Fibroblast of mammary gland (primary cell): ENCODE measurements at regions not wholly inside any gene's neighbourhood (a gene's known extent, or its start where the extent isn't known, plus 50 kb on each side); places are given as distances from the start of the nearest gene placed in this dataset.

Source experiments
- DNase-seq: peaks from one replicate; pipeline ENCODE4 v3.0.0-alpha.2; 2010; ENCODE audit warnings: low read depth
- H3K4me3 ChIP-seq: 2 replicates; pipeline ENCODE4 v1.5.1; 2011; ENCODE audit warnings: low read depth, mild to moderate bottlenecking, low read length, moderate library complexity; ENCODE audit not compliant: control insufficient read depth
- TF ChIP-seq, protein P1 (sequence below): conservative IDR thresholded peaks from 2 replicates; pipeline ENCODE4 v1.5.1; 2011; ENCODE audit warnings: low read depth, low read length, inconsistent platforms; ENCODE audit not compliant: control insufficient read depth, insufficient read depth

DNA sequence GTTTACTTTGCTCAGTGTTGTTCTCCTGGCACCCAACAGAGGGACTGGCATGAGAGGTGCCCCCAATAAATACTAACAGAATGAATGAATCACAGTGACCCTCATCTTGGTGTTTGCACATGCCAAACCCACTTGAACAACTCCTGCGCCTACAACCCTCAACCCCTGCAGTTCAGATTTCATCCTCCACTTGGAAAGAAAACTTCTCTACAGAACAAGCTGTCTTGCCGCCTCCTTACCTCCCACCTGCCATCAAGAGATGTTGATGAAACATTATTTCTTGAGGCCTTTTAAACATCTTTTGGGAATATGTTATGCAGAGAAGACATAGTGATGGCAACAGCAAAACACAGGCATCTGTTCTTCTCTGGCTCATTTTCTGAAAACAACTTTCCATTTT, 216.0 kb upstream of the SH3BP4 start:
- TF ChIP-seq, protein P1, sequence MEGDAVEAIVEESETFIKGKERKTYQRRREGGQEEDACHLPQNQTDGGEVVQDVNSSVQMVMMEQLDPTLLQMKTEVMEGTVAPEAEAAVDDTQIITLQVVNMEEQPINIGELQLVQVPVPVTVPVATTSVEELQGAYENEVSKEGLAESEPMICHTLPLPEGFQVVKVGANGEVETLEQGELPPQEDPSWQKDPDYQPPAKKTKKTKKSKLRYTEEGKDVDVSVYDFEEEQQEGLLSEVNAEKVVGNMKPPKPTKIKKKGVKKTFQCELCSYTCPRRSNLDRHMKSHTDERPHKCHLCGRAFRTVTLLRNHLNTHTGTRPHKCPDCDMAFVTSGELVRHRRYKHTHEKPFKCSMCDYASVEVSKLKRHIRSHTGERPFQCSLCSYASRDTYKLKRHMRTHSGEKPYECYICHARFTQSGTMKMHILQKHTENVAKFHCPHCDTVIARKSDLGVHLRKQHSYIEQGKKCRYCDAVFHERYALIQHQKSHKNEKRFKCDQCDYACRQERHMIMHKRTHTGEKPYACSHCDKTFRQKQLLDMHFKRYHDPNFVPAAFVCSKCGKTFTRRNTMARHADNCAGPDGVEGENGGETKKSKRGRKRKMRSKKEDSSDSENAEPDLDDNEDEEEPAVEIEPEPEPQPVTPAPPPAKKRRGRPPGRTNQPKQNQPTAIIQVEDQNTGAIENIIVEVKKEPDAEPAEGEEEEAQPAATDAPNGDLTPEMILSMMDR, result no peak
- DNase-seq, result no peak
- H3K4me3 ChIP-seq, result no peak overlapping the region

DNA sequence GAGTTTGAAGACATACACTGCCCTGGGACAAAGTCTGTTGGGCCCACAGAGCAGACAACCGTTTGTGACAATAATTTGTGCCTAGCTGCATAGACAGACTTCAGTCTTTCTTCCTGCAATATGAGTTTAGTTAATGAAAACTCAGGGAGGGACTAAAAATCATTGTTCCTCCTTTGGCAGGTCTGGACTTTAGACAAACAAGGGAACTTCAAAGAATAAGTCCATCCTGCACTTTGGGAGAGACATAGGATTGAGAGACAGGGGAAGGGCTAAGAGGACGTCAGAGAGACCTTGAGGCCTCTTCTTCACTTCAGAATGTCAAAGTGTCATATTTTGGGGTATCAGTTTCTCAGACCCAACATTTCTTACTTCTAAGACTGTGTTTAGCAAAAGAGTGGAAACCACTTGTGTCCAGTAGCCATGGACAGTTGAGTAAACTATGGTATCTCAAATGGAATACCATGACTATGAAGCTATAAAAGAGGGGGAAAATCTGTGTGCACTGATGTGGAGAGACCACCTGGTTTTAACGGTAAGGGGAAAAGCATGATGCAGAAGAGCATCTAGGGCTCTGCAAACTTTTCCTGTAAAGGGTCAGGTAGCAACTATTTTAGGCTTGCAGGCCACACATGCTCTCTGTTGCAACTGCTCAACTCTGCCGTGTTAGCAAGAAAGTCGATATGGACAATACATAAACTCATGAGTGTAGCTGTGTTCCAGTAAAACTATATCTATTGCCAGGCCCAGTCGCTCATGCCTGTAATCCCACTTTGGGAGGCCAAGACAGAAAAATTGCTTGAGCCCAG, 217.8 kb upstream of the SH3BP4 start:
- TF ChIP-seq, protein P1, result no peak
- no peak for DNase-seq
- no peak overlapping the region for H3K4me3 ChIP-seq

DNA sequence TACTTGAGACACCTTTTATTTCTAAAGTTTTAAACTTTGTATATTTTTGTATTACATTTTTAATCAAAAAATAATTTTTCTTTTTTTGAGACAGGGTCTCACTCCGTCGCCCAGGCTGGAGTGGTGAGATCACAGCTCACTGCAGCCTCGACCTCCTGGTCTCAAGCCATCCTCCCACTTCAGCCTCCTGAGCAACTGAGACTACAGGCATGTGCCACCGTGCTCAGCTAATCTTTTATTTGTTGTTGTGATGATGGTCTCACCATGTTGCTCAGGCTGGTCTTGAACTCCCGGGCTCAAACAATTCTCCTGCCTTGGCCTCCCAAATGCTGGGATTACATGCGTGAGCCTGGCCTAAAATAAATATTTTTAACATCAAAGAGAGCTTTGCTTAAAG, 218.7 kb upstream of the SH3BP4 start:
- no peak for DNase-seq
- TF ChIP-seq, protein P1, result no peak
- H3K4me3 ChIP-seq, result no peak overlapping the region

DNA sequence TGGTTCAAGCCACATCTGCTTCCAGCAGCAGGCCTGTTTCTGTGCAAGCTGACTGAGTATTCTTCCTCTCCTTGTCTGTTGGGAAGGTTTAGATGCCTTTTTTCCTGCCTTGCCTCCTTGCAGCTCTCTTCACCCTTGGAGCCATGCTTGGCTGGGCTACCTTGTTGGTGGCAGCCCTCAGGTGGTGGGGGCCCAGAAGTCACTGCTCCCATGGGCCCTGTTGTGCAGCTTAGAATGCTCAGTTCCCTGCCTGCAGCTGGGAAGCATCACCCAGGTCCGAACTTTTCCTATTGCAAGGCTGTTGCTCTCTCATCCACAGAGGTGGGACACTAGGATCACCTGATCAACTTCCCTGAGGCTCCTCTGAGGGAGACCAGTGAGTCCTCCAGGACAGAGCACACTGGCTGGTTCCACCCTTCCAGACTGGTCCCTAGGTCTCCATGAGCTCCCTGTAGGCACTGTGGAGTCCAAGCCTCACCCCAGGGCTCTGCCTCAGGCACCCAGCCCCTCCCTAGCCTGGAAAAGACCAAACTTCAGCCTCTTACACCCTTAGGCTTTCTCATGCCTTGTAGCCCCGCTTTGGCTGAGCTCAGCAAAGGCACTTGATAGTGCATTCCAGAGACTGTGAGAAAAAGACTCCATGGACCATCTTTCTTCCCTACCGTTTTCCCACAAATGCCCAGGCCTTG, 219.3 kb upstream of the SH3BP4 start:
- DNase-seq, result no peak
- TF ChIP-seq, protein P1, result no peak
- no peak overlapping the region for H3K4me3 ChIP-seq

DNA sequence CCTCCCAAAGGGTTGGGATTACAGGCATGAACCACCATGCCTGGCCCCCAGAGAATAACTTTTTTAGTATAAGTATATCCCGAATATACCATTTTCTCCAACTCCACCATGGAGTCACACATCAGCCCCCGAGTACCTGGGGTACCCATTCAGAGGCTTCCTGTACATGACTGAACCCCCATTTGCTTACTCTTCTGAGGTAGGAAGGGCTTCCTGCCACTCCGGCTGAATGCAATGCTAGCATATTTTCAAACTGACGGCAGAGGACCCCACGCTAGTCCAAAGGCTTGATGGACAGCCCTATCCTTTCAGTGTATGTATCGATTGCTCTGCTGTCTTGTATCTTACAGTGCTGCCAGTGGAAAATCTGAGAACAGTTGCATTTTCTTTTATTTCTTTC, 220.6 kb upstream of the SH3BP4 start:
- DNase-seq, result no peak
- no peak overlapping the region for H3K4me3 ChIP-seq
- TF ChIP-seq, protein P1, result no peak

DNA sequence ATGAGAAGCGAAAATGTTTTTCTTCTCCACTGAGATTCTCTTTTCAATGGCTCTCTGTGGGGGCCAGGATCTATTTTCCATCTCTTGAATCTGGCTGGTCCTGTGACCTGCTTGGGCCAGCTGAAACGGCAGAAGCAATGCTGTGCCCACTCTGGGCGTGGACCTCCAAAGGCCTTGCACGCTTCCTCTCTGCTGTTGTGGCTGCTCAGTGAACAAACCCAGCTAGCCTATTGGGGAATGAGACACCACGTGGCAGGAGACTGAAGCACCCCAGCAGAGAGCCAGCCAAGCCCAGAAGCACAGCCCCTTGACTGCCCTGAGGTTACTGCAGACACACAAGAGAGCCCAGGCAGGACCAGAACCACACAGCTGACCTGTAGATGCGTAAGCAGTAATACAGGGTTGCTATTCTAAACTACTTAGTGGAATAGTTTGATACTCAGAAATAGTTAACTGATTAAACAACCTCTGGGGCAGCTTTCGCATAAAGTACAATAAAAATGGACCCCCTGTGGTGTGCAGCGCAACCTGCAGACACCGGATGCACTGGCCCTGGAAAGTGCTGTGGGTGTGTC, 221.7 kb upstream of the SH3BP4 start:
- no peak for DNase-seq
- TF ChIP-seq, protein P1, result no peak
- no peak overlapping the region for H3K4me3 ChIP-seq
